ENCODE measurements at regions not wholly inside any gene's neighbourhood (a gene's known extent, or its start where the extent isn't known, plus 50 kb on each side); places are given as distances from the start of the nearest gene placed in this dataset.

- no peak for TF ChIP-seq CTCF (IDR thresholded peaks at IDR 0.05)
- no peak for TF ChIP-seq POLR2A (IDR thresholded peaks at IDR 0.05)
Measured at GRCh38 chr13:40137400-40137799, 481.9 kb downstream of the COG6 start.

Data from Peyer's patch (tissue), 4 donors.